Caco-2 (cell line): ENCODE measurements at regions not wholly inside any gene's neighbourhood (a gene's known extent, or its start where the extent isn't known, plus 50 kb on each side); places are given as distances from the start of the nearest gene placed in this dataset.

ENCODE experiments used
- BruUV-seq: library from RNA; stranded (reverse); fragments of 400-500 nt; replicated peaks from 2 replicates; lab custom pipeline; 2021; lab: Mats Ljungman, UMichigan
- CTCF ChIA-PET: fragments of 300-600 bp; sonication (Branson Sonifier 250); formaldehyde crosslinking; loops from one replicate; lab custom pipeline; 2022; ENCODE audit warnings: antibody characterized with exemption; lab: Charles Lee
- POLR2A ChIA-PET: fragments of 300-600 bp; sonication (Branson Sonifier 250); formaldehyde crosslinking; loops from one replicate; lab custom pipeline; 2022; ENCODE audit warnings: antibody characterized with exemption; lab: Charles Lee
- DNase-seq, 2 experiments: peaks; one replicate each; pipeline versions ENCODE4 v3.0.0 to v3.0.0-alpha.2; 2020 to 2022
- H3K27me3 ChIP-seq: replicated peaks from 2 replicates; pipeline ENCODE4 v1.6.0; 2011; ENCODE audit warnings: low read length; ENCODE audit not compliant: control insufficient read depth, insufficient read depth
- H3K36me3 ChIP-seq: 2 replicates; pipeline ENCODE4 v1.5.1; 2011; ENCODE audit warnings: low read length; ENCODE audit not compliant: control insufficient read depth, insufficient read depth
- H3K4me1 ChIP-seq: fragments of 250-450 bp; sonication (Bioruptor Pico); 2 replicates; pipeline ENCODE4 v1.5.1; 2020; ENCODE audit warnings: mild to moderate bottlenecking
- H3K4me3 ChIP-seq: 2 replicates; pipeline ENCODE4 v1.5.1; 2011; ENCODE audit warnings: low read depth, mild to moderate bottlenecking, control low read depth, low read length
- H3K9me3 ChIP-seq: fragments of 250-450 bp; sonication (Bioruptor Pico); 2 replicates; pipeline ENCODE4 v1.5.1; 2020; ENCODE audit warnings: mild to moderate bottlenecking, moderate library complexity
- H3K27ac Mint-ChIP-seq: one replicate; pipeline ENCODE4 v1.8.0; 2022; ENCODE audit warnings: mixed read lengths; ENCODE audit not compliant: unreplicated experiment
- H3K27me3 Mint-ChIP-seq: one replicate; pipeline ENCODE4 v1.8.0; 2022; ENCODE audit warnings: mixed read lengths; ENCODE audit not compliant: insufficient read depth, unreplicated experiment
- H3K36me3 Mint-ChIP-seq: one replicate; pipeline ENCODE4 v1.8.0; 2022; ENCODE audit warnings: mild to moderate bottlenecking, mixed read lengths; ENCODE audit not compliant: insufficient read depth, unreplicated experiment
- H3K4me1 Mint-ChIP-seq: one replicate; pipeline ENCODE4 v1.8.0; 2022; ENCODE audit warnings: low read depth, mixed read lengths; ENCODE audit not compliant: unreplicated experiment
- H3K4me3 Mint-ChIP-seq: one replicate; pipeline ENCODE4 v1.8.0; 2022; ENCODE audit warnings: mild to moderate bottlenecking, moderate library complexity, mixed read lengths; ENCODE audit not compliant: unreplicated experiment
- H3K9me3 Mint-ChIP-seq: one replicate; pipeline ENCODE4 v1.8.0; 2022; ENCODE audit warnings: mixed read lengths; ENCODE audit not compliant: unreplicated experiment
- CTCF ChIP-seq, 2 experiments: fragments of 200-600 bp in 1 of 2; IDR thresholded peaks; 1 replicate in 1 of 2; 2 replicates in 1 of 2; pipeline versions ENCODE4 v1.5.1 to v1.8.0; 2011 to 2022; ENCODE audit warnings: antibody characterized with exemption in 1 of 2, control low read depth in 1 of 2, inconsistent platforms in 1 of 2, low read depth in 1 of 2, low read length in 1 of 2, mild to moderate bottlenecking in 1 of 2, moderate library complexity in 1 of 2; ENCODE audit not compliant: insufficient read depth in 1 of 2, severe bottlenecking in 1 of 2, unreplicated experiment in 1 of 2
- intact Hi-C: fragments of 100-400 bp; cut with micrococcal nuclease; formaldehyde crosslinking; loops from one replicate; pipeline ENCODE4 v1.10.0; 2022; ENCODE audit not compliant: unreplicated experiment

- no peaks in the 10 kb centered on the region for H3K9me3 ChIP-seq
- no peaks in the 10 kb centered on the region for H3K27me3 Mint-ChIP-seq
- no peak overlapping the region for H3K4me3 Mint-ChIP-seq
- no peaks in the 10 kb centered on the region for H3K27me3 ChIP-seq
- no peaks in the 10 kb centered on the region for H3K36me3 Mint-ChIP-seq
- CTCF ChIA-PET: no interaction called here
- no peak for TF ChIP-seq CTCF (IDR thresholded peaks at IDR 0.05; ENCODE audit: insufficient read depth in 1 of 2, low read depth in 1 of 2, low read length in 1 of 2, severe bottlenecking in 1 of 2, unreplicated experiment in 1 of 2)
- intact Hi-C loops: no loop called here
- no peak for DNase-seq
- no peaks in the 10 kb centered on the region for H3K9me3 Mint-ChIP-seq
- no peaks in the 10 kb centered on the region for H3K4me1 ChIP-seq
- POLR2A ChIA-PET: no interaction called here
- H3K4me1 Mint-ChIP-seq: no peaks in the 10 kb centered on the region
- no peak overlapping the region for H3K27ac Mint-ChIP-seq
- no TSS peak for BruUV-seq
- H3K36me3 ChIP-seq: no peaks in the 10 kb centered on the region
- no peak overlapping the region for H3K4me3 ChIP-seq
Measured at GRCh38 chr13:65915195-65915594, 1314.9 kb downstream of the PCDH9 start.

GRCh38 chr13:65914716-65915115 is 1315.4 kb downstream of the PCDH9 start:
- POLR2A ChIA-PET: no interaction called here

GRCh38 chr13:65913173-65913572 is 1317.0 kb downstream of the PCDH9 start:
- BruUV-seq: no TSS peak
- no peaks in the 10 kb centered on the region for H3K27me3 ChIP-seq
- POLR2A ChIA-PET: no interaction called here
- H3K36me3 ChIP-seq: no peaks in the 10 kb centered on the region
- Mint-ChIP-seq H3K9me3 (no peaks in the 10 kb centered on the region), H3K27ac (no peak overlapping the region), H3K27me3 (no peaks in the 10 kb centered on the region), H3K36me3 (no peaks in the 10 kb centered on the region), H3K4me1 (no peaks in the 10 kb centered on the region), H3K4me3 (no peak overlapping the region)
- no peak for TF ChIP-seq CTCF (IDR thresholded peaks at IDR 0.05; ENCODE audit: insufficient read depth in 1 of 2, low read depth in 1 of 2, low read length in 1 of 2, severe bottlenecking in 1 of 2, unreplicated experiment in 1 of 2)
- intact Hi-C loops: no loop called here
- DNase-seq: no peak
- H3K4me3 ChIP-seq: no peak overlapping the region
- CTCF ChIA-PET: no interaction called here
- H3K9me3 ChIP-seq: no peaks in the 10 kb centered on the region
- H3K4me1 ChIP-seq: no peaks in the 10 kb centered on the region

More at GRCh38 chr13:65914716-65915115, 1315.4 kb downstream of the PCDH9 start:
- Histone ChIP-seq H3K27me3 (no peaks in the 10 kb centered on the region), H3K36me3 (no peaks in the 10 kb centered on the region), H3K4me1 (no peaks in the 10 kb centered on the region), H3K4me3 (no peak overlapping the region), H3K9me3 (no peaks in the 10 kb centered on the region)
- no peak overlapping the region for H3K27ac Mint-ChIP-seq
- no peaks in the 10 kb centered on the region for H3K4me1 Mint-ChIP-seq
- H3K4me3 Mint-ChIP-seq: no peak overlapping the region
- intact Hi-C loops: no loop called here
- no peaks in the 10 kb centered on the region for H3K36me3 Mint-ChIP-seq
- CTCF ChIA-PET: no interaction called here
- TF ChIP-seq CTCF (IDR thresholded peaks at IDR 0.05; ENCODE audit: insufficient read depth in 1 of 2, low read depth in 1 of 2, low read length in 1 of 2, severe bottlenecking in 1 of 2, unreplicated experiment in 1 of 2): no peak
- H3K9me3 Mint-ChIP-seq: no peaks in the 10 kb centered on the region
- BruUV-seq: no TSS peak
- no peaks in the 10 kb centered on the region for H3K27me3 Mint-ChIP-seq
- no peak for DNase-seq
